Urothelium cell line (cell line): ENCODE measurements at regions not wholly inside any gene's neighbourhood (a gene's known extent, or its start where the extent isn't known, plus 50 kb on each side); places are given as distances from the start of the nearest gene placed in this dataset.

Source experiments
- DNase-seq: peaks from one replicate; pipeline ENCODE4 v3.0.0; 2011; ENCODE audit warnings: low spot score, mixed read lengths
- FAIRE-seq: peaks from 2 replicates; lab custom pipeline; 2011; peaks lifted over from hg19 to GRCh38; lab: Jason Lieb, UNC

DNA sequence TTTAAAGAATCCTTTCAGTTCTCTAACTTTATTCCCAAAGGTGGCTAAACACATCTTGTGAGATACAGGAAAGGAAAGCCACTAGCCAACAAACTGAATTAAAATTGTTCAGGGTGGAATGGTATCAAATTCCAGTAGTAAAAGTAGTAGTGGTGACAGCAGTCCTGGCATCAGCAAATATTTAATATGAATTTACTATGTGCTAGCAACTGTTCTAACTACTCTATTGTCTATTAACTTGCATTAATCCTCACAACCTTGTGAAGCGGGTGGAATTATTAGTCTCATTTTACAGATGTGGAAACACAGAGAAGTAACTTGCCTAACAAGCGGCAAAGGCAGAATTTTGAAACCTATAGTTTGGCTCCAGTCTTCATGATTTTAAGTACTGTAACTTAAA, 130.1 kb downstream of the KLF12 start:
- FAIRE-seq = no peak
- DNase-seq = no peak

DNA sequence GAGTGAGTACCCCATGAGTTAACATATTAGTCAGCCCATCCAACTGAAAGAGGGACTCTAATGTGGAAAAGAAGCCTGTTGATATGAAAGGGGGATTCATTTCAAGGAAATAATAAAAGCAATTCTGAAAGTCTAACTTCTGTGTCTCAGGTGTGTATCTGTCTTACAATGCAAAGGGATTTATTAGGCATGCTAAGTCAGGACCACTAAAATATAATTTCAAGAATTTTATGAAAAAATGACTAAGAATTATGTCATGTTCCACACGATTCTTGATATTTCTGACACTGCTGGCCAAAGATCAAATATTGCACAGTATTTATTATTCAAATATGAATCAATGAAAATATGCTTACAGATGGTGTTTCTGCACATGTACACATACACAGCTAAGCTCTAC, 130.8 kb downstream of the KLF12 start:
- no peak for DNase-seq
- no peak for FAIRE-seq

DNA sequence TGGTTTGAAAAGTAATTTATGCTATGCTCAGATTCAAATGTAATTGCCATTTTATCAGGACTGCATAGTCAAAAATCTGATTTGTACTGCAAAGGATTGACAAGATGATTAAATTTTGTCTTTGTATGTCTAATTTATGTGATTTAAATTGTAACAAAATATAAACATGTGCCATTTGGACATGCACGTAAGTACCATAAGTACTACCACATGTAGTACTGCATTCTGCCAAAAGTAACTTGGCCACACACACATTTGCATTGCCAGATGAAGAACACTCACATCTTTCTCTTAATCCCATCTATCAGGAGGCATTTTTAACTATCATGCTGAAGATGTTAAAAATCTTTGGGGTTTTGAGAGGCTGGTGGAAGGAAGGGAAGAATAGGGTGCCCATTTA, 133.3 kb downstream of the KLF12 start:
- no peak for DNase-seq
- no peak for FAIRE-seq

DNA sequence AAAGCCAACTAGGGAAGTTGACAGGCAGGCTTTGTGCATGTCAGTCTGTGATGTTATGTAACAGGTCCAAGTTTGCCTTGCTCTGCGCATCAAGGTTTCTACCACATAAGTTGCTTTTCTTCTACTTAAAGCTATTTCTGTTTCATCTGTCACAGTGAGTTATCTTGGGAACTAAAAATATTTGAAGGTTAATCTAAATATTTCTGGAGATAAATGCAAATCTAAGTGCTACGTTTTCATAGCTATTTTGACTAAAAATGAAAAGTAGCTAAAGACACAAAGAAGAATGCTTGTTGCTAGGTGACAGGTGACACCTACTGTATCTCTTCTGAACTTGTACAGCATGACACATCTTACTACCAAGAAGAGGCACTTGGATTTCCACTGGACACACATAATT, 135.6 kb downstream of the KLF12 start:
- FAIRE-seq (no peak), DNase-seq (no peak)

DNA sequence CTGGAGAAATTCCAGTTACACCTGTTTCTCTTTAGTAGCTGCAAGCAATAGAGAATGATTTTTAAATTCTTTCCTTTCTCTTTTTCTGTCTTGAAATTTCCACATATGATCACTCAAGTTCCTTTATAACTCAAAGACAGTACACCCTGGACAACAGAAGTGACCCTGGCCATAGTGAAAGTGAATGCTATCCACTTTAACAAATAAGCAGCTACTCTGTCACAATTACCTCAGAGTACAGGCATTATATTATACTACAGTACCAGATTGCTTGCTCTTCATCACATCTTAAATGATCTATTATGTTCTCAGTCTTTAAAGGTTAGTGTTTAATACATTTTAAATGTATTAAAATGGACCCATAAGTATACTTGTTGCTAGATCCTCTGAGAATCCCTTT, 136.2 kb downstream of the KLF12 start:
- FAIRE-seq = no peak
- DNase-seq = no peak

DNA sequence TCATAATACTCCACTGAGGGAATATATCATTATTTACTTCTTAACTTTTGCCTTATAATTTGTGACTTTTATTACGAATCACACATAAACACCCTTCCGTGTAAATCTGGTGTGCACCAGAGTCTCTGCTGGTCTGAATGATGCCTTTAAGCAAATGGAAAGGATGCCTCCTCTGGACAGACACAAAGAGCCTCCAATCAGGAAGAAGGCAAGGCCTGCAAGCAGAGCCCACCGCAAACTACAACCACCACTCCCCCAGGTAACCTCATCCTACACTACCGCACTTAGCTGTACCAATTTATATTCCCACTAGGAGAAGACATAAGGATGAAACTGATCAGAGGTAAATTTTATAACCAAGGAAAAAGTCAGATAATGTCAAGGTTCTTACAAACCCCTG, 137.6 kb downstream of the KLF12 start:
- DNase-seq = no peak
- FAIRE-seq = no peak

DNA sequence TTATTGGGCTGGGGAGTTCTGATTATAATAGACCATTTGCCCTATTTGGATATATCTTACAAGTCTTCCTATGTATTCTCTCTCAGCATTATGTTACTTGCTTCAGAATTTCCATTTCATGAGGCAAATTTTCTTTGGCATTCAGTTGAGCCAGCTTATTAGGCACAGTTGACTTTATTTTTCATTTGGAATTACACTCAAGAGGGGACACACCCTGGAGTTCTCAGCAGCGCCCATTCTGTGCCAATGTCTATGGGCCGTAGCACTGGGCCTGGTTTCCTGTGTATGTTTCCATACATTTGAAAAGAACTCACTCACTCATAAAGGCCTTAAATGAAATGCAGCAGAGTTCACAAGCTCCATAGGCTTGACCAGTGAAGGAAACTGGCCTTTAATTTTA, 138.5 kb downstream of the KLF12 start:
- FAIRE-seq = no peak
- no peak for DNase-seq

DNA sequence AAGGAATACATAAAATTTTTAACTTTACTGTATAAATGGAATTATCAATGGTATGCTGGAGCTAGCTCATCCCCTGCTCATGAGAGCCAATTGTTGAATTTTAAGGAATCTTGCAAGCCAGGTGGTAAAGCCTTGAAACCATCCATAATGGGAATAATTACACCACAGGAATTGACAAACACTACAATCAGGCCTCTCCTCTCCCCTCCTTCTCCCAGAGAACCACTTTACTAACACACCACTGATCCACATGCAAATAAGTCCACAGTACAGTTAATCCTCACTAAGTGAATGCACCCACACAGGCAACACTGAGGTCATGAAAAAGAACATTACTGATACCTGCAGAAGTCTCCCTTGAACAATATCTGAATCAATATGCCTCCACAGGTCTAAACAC, 140.5 kb downstream of the KLF12 start:
- no peak for FAIRE-seq
- no peak for DNase-seq

DNA sequence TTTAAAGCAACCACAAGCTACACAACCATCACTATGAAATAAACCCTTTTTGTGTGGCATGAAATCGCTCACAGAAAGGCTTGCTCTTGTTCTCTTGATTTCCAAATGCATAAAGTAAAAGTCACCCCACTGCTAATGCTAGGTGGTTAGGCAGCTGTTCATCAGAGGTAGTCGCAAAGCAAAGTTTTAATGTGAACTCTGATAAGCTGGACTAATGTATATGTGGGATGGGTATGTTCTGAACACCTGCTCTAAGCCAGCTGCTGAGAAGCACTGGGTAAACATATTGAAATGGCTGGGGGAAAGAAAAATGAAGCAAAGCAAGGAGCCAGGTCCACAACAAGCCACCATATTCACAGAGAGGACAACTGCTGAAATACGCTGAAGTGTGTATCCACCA, 142.3 kb downstream of the KLF12 start:
- no peak for DNase-seq
- no peak for FAIRE-seq

DNA sequence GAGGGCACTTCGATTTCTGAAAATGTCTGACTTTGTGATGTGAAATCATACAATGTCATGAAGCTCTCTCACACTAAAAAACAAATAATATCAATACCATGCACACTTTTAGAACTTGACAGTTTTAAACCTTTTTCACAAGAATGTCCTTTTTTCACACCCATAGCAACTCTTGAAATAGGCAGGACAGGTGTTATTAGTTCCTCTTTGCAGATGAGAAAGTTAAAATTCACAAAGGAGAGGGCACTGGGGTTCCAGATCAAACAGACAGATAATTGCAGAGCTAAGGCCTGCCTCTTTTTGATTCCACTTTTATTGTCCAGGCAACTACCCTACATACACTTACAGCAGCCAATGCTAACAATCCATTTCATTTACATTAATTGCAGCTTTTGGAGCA, 142.8 kb downstream of the KLF12 start:
- FAIRE-seq (no peak), DNase-seq (no peak)

DNA sequence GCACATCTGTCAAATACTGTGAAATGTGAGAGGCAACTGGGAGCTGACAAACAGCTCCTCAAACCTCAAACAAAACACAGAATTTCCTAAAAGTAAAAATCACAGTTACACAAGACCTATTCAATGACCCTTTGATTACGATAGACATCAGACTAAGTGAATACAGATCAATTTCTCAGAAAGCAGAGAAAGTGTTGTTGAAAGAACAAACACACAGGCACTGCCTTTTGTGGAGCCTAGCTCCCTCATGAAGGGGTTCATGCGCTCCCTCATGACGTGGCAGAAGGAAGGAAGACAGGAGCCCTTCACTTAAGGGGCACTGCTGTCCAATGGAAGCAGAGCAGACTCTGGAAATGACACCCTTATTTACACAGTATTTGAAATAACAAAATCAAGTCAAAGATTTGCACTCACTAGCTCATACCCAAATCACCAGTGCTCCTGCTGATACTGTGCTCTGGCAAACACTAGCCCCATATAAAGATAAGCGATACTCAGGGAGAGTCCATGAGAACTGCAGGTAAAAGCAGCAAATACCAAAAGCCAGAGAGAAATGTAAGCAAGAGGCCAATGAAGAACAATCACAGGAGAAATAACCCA, 144.9 kb downstream of the KLF12 start:
- FAIRE-seq = no peak

DNA sequence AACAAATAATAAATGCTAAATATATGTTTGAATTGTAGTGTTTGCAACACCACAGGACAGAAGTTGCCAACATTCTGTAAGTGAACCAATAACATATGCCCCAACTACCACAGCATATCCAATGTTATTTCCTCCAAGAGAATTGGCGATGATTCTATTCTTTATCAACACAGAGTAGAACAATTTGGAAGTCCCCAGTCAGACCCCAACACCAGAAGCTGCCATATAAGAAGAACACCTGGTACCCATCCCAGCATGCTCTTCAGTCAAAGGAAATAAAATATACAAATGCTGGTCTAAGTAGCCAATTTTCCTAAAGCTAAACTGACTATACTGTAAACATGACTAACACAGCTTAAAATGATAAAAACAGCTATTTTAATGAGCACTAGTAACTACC, 145.7 kb downstream of the KLF12 start:
- FAIRE-seq (no peak), DNase-seq (no peak)

More for the DNA sequence above, 144.9 kb downstream of the KLF12 start:
- DNase-seq = no peak

DNA sequence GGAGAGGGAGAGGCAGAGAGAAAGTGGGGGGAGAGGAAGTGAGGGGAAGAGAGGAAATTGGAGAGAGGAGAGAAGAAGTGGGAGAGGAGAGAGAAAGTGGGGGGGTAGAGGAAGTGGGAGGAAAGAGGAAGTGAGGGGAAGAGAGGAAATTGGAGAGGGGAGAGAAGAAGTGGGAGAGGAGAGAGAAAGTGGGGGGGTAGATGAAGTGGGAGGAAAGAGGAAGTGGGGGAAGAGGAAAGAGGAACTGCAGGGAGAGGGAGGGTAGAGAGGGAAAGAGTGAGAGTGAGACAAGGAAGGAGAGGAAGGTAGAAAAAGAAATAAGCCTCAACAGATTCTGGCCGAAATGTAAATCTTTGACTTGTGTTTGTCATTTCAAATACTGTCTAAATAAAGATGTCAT, 146.6 kb downstream of the KLF12 start:
- FAIRE-seq = no peak

DNA sequence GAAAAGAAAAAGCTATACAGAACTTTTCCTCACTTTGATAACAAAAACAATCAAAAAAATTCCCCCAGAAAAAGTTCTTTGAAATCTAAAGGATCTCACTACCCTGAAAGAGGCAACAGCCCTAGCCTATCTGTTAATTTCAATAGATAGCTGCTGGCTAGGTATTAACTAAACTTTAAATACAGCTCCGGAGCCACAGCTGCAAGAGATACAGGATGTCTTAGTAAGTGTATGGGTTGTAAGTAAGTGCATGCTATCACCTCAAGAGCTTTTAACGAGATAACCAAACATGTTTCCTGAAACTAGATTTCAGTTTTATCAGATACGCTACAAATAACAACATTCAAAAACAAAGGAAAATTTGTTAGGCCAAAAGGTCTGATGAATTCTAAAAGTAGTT, 148.4 kb downstream of the KLF12 start:
- DNase-seq (no peak), FAIRE-seq (no peak)

More for the DNA sequence above, 146.6 kb downstream of the KLF12 start:
- no peak for DNase-seq

DNA sequence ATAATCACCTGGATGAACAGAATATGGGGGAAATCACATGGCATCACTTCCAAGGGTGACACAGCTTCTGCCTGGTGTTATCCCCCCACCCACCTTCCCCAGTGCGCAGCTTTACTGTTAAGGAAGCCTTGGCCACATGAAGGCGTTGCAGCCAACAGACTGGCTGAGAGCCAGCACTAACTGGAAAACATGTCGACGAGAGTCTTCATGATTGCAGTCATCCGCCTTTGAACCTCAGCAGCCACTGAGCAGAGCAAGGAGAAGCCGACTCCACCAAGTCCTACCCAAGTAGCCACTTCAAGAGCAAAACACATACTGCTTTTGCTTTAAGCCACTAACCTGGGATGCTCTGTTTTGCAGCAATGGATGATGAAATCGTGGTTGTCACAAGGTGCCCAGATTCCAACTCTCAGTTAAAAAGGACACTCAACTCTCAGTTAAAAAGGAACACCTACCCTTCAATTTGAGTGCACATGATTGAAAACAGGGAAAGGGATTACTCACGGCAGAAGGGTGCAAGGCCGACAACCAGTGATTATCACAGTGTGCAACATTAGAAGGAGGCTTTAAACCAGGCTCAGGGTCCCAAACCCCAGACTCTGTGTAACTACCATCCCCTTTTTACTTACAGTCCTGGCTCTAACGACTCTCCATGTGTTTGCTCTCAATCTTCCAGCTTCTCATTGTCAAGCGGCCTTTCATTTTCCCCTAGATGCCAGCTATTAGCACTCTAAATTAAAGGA, 149.1 kb downstream of the KLF12 start:
- no peak for DNase-seq

DNA sequence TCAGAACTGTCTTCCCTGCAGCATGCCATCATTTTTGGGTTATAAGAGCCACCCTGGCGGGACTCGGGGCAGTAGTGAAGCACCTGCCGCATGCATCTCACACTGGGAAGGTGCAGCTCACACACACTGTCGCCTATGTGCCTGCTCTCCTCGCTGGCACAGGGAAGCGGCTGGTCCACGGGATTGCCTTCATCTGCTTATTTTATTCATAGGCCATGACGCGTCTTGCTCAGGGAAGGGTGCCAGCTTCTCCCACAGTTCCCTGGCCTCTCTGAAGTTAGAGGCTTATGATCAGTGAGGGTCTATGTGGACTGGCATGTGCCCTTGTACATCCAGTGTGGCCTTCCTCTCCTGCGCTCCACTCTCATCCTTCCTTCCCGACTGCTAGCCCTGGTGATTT, 150.0 kb downstream of the KLF12 start:
- DNase-seq = no peak
- FAIRE-seq = no peak

More for the DNA sequence above, 149.1 kb downstream of the KLF12 start:
- FAIRE-seq = no peak

DNA sequence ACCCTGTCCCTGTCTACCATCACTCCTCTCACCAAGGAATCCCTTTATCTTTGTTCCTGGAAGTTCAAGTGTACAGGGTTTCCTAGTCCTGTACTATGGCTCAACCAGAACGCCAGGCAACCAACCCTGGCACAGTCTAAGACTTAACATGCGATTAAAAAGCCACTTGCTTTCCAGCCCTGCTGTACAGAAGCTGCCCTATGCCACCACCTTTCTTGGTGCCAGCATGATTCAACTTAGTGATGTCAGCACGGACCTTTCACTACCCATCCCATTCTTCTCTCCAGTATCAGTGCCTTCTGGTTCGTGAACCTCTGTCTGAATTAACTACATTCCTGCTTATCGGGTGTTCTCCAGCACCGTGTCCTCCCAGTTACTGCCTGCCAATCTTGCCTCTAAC, 151.1 kb downstream of the KLF12 start:
- FAIRE-seq = no peak
- no peak for DNase-seq

DNA sequence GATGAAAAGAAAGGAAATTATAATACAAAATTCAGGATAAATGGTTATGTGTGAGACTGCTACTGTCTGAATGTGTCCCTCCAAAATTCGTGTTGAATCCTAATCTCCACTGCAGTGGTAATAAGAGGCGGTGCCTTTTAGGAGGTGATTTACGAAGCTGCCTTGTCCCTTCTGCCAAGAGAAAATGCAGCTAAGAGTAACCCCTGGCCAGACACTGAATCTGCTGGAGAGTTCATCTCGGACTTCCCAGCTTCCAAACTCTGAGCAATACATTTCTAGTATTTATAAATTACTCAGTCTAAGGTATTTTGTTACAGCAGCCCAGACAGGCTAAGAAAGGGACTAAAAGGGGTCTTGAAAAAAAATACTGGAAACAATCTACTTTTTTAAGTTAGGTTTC, 152.6 kb downstream of the KLF12 start:
- no peak for FAIRE-seq

DNA sequence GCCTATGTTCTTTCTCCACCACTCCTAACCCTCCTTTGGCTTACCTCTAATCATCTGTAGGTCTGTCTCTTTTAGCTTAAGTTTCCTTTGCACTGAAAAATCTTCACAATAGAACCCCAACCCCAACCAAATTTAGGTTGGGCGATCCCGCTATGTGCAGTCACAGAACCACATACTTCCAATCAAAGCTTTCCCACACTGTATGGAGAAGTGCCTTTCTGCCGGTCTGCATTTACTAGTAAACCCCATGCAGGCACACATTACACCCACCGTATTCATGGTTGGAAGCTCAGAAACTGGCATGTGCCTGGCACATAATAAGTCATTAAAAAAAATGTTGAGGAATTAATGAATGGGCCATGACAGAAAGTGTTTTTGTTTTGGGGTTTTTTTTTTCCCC, 158.4 kb downstream of the KLF12 start:
- DNase-seq (no peak), FAIRE-seq (no peak)

More for the DNA sequence above, 152.6 kb downstream of the KLF12 start:
- no peak for DNase-seq

DNA sequence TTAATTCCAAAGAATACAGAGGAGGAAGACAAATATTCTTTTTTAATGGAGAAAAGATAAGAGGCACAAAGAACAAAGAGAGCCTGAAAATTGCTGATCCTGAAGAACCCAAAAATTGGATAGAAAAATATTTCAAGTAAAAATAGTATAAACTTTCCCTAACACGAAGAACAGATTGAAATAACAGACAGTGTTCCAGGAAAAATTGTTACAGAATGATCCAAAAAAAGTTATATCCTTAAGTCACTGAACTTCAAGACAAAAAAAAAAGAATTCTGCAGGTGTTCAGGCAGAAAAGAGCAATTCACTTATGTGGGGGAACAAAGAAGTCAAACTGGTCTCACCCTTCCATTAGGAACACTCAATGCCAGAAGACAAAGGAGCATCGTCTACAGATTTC, 160.2 kb downstream of the KLF12 start:
- DNase-seq (no peak), FAIRE-seq (no peak)

DNA sequence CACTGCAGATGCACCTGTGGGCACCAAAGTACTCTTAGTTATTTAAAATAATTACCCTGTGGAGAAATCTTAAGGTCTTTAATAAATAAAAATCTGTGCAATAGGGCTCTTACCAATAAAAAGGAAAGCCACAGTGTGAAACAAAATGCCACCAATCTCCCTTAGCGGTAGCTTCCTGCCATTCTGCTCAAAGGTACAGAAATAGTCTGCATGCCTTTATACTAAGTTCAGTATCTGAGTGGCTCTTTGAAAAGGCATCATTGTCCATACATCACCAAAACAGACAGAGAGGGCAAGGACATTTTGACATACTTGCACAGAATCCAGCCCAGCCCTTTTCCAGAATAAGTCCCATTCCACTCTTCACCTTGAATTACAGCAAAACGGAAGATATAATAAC, 161.0 kb downstream of the KLF12 start:
- DNase-seq = no peak
- no peak for FAIRE-seq

DNA sequence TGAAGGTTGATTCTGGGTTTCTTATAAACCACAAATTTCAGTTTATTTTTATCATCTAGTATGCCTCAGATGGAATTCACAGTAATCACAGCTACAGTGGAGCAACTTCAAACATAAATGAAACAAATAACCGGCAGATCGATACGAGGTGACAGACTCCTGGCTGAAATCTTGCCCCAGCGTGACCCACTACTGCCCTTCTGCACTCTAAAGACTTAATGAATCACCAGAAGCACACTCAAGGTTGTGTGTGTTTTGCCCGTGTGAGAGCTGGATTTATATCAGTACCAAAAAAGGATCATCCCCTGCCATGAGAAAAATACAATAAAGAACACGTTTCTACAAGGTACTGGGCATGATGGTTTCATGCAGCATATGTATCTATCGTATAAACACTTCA, 161.7 kb downstream of the KLF12 start:
- FAIRE-seq (no peak), DNase-seq (no peak)

DNA sequence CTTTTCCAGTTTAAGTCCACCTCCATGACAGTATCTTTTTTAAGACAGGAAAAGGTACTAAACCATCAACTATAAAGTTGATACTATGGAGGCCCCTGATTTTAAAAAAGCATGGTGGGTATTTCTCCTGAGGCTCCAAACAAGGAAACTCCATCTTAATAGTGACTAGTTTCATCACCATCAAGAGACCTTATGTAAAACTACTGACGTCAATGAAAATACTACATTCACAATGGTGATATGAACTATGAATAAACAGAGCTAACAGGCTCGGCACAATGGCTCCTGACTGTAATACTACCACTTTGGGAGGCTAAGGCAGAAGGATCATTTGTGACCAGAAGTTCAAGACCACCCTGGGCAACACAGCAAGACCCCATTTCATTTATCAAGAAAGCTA, 162.7 kb downstream of the KLF12 start:
- no peak for FAIRE-seq
- DNase-seq = no peak
